ENCODE measurements at regions not wholly inside any gene's neighbourhood (a gene's known extent, or its start where the extent isn't known, plus 50 kb on each side); places are given as distances from the start of the nearest gene placed in this dataset.
A peak's percentile ranks its signal among the peaks of the same experiment; 100 is the strongest.

GRCh38 chr10:78972947-78973900 lies 95.5 kb upstream of the ZMIZ1 start:
- Mint-ChIP-seq H3K4me3 (peak overlapping the region; percentile 14 to 89 (median 80)), H3K9me3 (peaks cover 0 to 2% (median 0%) of the 10 kb centered on the region in 7 donors), H3K4me1 (peaks cover 11 to 14% (median 13%) of the 10 kb centered on the region in 3 donors), H3K36me3 (peaks cover 0 to 4% of the 10 kb centered on the region in 2 donors), H3K27me3 (peaks cover 53 to 78% (median 68%) of the 10 kb centered on the region in 3 donors), H3K27ac (peak overlapping the region in 1 of 6 donors; percentile 29)
- DNase-seq (peak; percentile 17), ATAC-seq (ENCODE audit: low read depth in 2 of 2) (peak; percentile 63 to 70)

- H3K9me3 Mint-ChIP-seq: peaks cover 0 to 2% (median 0%) of the 10 kb centered on the region in 7 donors
- peak; percentile 20 to 39 for ATAC-seq (ENCODE audit: low read depth in 2 of 2)
- peaks cover 11 to 14% (median 13%) of the 10 kb centered on the region in 3 donors for H3K4me1 Mint-ChIP-seq
- H3K36me3 Mint-ChIP-seq: peaks cover 0 to 4% of the 10 kb centered on the region in 2 donors
- H3K27ac Mint-ChIP-seq: peak overlapping the region in 3 of 6 donors; percentile 10 to 44 (median 27)
- H3K27me3 Mint-ChIP-seq: peaks cover 54 to 78% (median 66%) of the 10 kb centered on the region in 3 donors
- peak overlapping the region; percentile 79 to 95 (median 90) for H3K4me3 Mint-ChIP-seq
- no peak for DNase-seq
Observed at GRCh38 chr10:78973901-78974616, 94.7 kb upstream of the ZMIZ1 start.

GRCh38 chr10:78974617-78975317 lies 94.0 kb upstream of the ZMIZ1 start:
- peaks cover 11 to 14% (median 13%) of the 10 kb centered on the region in 3 donors for H3K4me1 Mint-ChIP-seq
- H3K4me3 Mint-ChIP-seq: peak overlapping the region; percentile 79 to 95 (median 90)
- ATAC-seq (ENCODE audit: low read depth in 2 of 2) (peak in 1 of 2 donors; percentile 26), DNase-seq (no peak)
- H3K27me3 Mint-ChIP-seq: peaks cover 54 to 77% (median 59%) of the 10 kb centered on the region in 3 donors
- peak overlapping the region in 3 of 6 donors; percentile 10 to 53 (median 44) for H3K27ac Mint-ChIP-seq
- peaks cover 0 to 2% (median 0%) of the 10 kb centered on the region in 7 donors for H3K9me3 Mint-ChIP-seq
- H3K36me3 Mint-ChIP-seq: peaks cover 0 to 4% of the 10 kb centered on the region in 2 donors

DNA sequence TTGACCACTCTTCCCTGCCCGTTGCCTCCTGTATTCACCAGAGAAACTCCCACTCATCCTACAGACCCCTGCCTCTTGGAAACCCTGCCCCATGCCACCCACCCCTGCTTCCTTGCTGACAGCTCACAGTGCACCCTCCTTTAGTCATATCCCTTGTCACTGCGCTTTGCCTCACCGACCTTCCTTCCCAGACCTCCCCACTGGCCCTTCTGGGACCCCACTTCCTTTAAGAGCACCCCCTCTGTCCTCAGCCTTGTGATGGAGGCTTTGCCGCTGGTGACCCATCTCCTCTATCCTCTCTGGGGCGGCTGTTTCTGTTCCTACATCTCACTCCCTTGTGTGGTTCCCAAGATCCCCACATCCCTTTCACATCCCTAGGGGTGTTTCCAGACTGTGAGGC lies 92.8 kb upstream of the ZMIZ1 start:
- H3K36me3 Mint-ChIP-seq: peaks cover 0 to 1% of the 10 kb centered on the region in 2 donors
- ATAC-seq (ENCODE audit: low read depth in 2 of 2) (no peak), DNase-seq (no peak)
- peaks cover 11 to 14% (median 13%) of the 10 kb centered on the region in 3 donors for H3K4me1 Mint-ChIP-seq
- peak overlapping the region in 5 of 8 donors; percentile 1 to 57 (median 33) for H3K4me3 Mint-ChIP-seq
- H3K9me3 Mint-ChIP-seq: peaks cover 0 to 2% (median 0%) of the 10 kb centered on the region in 7 donors
- H3K27me3 Mint-ChIP-seq: peaks cover 52 to 80% (median 53%) of the 10 kb centered on the region in 3 donors
- H3K27ac Mint-ChIP-seq: peak overlapping the region in 1 of 6 donors; percentile 75

DNA sequence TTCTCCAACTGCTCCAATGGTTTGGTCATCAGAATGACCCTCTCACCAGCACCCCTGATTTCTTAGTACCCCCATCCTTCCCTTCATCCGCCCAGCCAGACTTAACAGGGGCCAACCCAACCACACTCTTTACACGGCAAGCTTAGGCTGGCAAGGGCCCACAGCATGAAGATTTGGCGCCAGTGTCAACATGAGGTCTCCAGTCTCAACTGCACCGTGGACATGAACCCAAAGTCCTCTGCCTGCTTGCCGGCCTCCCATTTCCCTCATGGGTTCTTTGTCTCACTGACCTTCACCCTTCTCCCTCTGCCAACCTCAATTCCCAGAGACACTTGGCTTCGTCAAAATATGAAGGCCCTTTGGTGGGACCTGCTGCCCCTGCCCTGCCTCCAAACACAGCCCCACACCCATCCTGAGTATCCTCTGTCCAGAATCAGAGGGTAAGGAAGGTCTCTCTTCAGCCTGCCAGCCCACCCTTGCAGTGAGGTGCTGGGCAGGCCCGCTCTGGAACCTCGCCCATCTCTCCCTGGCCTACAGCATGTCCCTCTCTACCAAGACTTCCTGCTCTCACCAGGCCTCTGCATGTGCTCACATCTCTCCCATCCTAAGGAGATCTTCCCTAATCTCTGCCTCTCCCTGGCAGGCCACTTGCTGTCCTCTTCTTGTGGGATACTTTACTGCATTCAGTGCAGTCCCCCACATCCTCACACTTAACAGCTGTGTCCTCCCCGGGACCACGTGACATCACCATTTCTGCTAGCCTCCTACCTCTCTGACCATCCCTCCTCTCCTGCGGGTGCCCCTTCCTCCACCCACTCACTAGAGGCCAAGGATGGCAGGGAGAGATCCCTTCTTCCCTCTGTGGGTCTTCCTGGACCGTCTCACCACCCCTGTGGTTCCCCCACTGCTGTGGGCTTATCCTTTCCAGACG lies 91.7 kb upstream of the ZMIZ1 start:
- H3K27me3 Mint-ChIP-seq: peaks cover 52 to 78% (median 53%) of the 10 kb centered on the region in 3 donors
- no peaks in the 10 kb centered on the region for H3K36me3 Mint-ChIP-seq
- no peak for ATAC-seq (ENCODE audit: low read depth in 2 of 2)
- H3K4me1 Mint-ChIP-seq: peaks cover 18 to 22% (median 20%) of the 10 kb centered on the region in 3 donors
- peak overlapping the region in 1 of 8 donors; percentile 32 for H3K4me3 Mint-ChIP-seq
- no peak overlapping the region for H3K27ac Mint-ChIP-seq
- DNase-seq: no peak
- peaks cover 0 to 2% (median 0%) of the 10 kb centered on the region in 7 donors for H3K9me3 Mint-ChIP-seq

GRCh38 chr10:78979938-78980337 lies 88.8 kb upstream of the ZMIZ1 start:
- peaks cover 7 to 9% (median 7%) of the 10 kb centered on the region in 3 donors for H3K4me1 Mint-ChIP-seq
- DNase-seq (no peak), ATAC-seq (ENCODE audit: low read depth in 2 of 2) (no peak)
- no peak overlapping the region for H3K27ac Mint-ChIP-seq
- peaks cover 35 to 57% (median 38%) of the 10 kb centered on the region in 3 donors for H3K27me3 Mint-ChIP-seq
- no peak overlapping the region for H3K4me3 Mint-ChIP-seq
- no peaks in the 10 kb centered on the region for H3K36me3 Mint-ChIP-seq
- H3K9me3 Mint-ChIP-seq: no peaks in the 10 kb centered on the region

DNA sequence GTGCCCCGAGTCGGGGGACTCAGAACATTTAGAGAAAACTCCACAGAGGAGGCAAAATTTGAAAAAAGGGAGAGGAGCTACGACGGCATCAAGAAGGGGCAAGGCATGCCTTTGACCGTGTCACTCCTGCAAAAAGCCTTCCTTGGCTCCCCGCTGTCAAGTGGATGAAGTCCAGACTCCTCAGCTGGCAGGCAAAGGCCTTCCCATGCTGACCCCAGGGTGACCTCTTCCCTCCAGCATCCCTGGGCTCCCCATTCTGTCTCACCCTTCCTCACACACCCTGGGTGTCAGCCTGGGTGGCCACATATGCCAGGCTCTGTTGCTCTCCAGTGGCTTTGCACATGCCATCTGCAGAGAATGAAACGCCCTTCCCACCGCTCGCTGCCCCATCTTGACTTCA lies 88.4 kb upstream of the ZMIZ1 start:
- Mint-ChIP-seq H3K27me3 (peaks cover 31 to 53% (median 34%) of the 10 kb centered on the region in 3 donors), H3K4me3 (peak overlapping the region in 1 of 8 donors; percentile 80), H3K9me3 (no peaks in the 10 kb centered on the region), H3K36me3 (no peaks in the 10 kb centered on the region), H3K27ac (peak overlapping the region in 1 of 6 donors; percentile 13), H3K4me1 (peaks cover 6 to 9% (median 7%) of the 10 kb centered on the region in 3 donors)
- ATAC-seq (ENCODE audit: low read depth in 2 of 2) (no peak), DNase-seq (no peak)

GRCh38 chr10:78980815-78981214 lies 88.0 kb upstream of the ZMIZ1 start:
- ATAC-seq (ENCODE audit: low read depth in 2 of 2): no peak
- no peaks in the 10 kb centered on the region for H3K9me3 Mint-ChIP-seq
- H3K4me1 Mint-ChIP-seq: peaks cover 6 to 9% (median 7%) of the 10 kb centered on the region in 3 donors
- peaks cover 29 to 48% (median 30%) of the 10 kb centered on the region in 3 donors for H3K27me3 Mint-ChIP-seq
- no peak overlapping the region for H3K4me3 Mint-ChIP-seq
- no peak for DNase-seq
- no peaks in the 10 kb centered on the region for H3K36me3 Mint-ChIP-seq
- no peak overlapping the region for H3K27ac Mint-ChIP-seq

- no peak overlapping the region for H3K27ac Mint-ChIP-seq
- H3K4me3 Mint-ChIP-seq: no peak overlapping the region
- ATAC-seq (ENCODE audit: low read depth in 2 of 2) (peak; percentile 64 to 71), DNase-seq (no peak)
- peaks cover 30 to 42% (median 31%) of the 10 kb centered on the region in 3 donors for H3K27me3 Mint-ChIP-seq
- H3K4me1 Mint-ChIP-seq: peaks cover 6 to 9% (median 7%) of the 10 kb centered on the region in 3 donors
- H3K9me3 Mint-ChIP-seq: no peaks in the 10 kb centered on the region
- no peaks in the 10 kb centered on the region for H3K36me3 Mint-ChIP-seq
Observed at GRCh38 chr10:78981257-78981969, 87.4 kb upstream of the ZMIZ1 start.

DNA sequence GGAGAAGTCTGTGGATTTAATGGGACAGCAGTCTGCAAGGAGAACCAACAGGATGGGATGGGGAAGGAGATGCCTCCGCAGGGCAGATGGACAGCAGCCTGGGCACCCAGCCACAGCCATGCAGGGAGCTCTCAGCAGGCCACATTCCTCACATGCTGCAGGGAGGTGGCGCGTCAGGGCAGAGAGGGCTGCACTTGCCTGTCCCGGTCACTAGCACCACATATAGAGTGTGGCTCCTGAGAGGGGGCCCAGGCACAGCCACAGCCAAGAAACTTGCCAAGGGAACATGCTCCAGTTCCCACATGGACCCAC lies 86.8 kb upstream of the ZMIZ1 start:
- no peaks in the 10 kb centered on the region for H3K36me3 Mint-ChIP-seq
- peaks cover 27 to 37% (median 30%) of the 10 kb centered on the region in 3 donors for H3K27me3 Mint-ChIP-seq
- H3K9me3 Mint-ChIP-seq: no peaks in the 10 kb centered on the region
- ATAC-seq (ENCODE audit: low read depth in 2 of 2) (no peak), DNase-seq (no peak)
- no peak overlapping the region for H3K27ac Mint-ChIP-seq
- peaks cover 6 to 9% (median 7%) of the 10 kb centered on the region in 3 donors for H3K4me1 Mint-ChIP-seq
- H3K4me3 Mint-ChIP-seq: no peak overlapping the region

- H3K4me3 Mint-ChIP-seq: no peak overlapping the region
- H3K27me3 Mint-ChIP-seq: peaks cover 20 to 30% (median 29%) of the 10 kb centered on the region in 3 donors
Observed at GRCh38 chr10:78982726-78983125, 86.0 kb upstream of the ZMIZ1 start.

More at GRCh38 chr10:78982726-78983125, 86.0 kb upstream of the ZMIZ1 start:
- no peaks in the 10 kb centered on the region for H3K36me3 Mint-ChIP-seq
- peaks cover 6 to 9% (median 7%) of the 10 kb centered on the region in 3 donors for H3K4me1 Mint-ChIP-seq
- H3K27ac Mint-ChIP-seq: no peak overlapping the region
- no peaks in the 10 kb centered on the region for H3K9me3 Mint-ChIP-seq
- DNase-seq: no peak
- no peak for ATAC-seq (ENCODE audit: low read depth in 2 of 2)

All from naive B cell (primary cell).